Stimulated activated memory B cell treated with anti-CD40 and anti-IgM and Interleukin-4, amounts not matched to agents 10 μg/mL and 1 μg/mL and 100 μg/mL, for 72 hours (primary cell): ENCODE measurements at regions not wholly inside any gene's neighbourhood (a gene's known extent, or its start where the extent isn't known, plus 50 kb on each side); places are given as distances from the start of the nearest gene placed in this dataset.
A peak's percentile ranks its signal among the peaks of the same experiment; 100 is the strongest.

Source experiments
- ATAC-seq: fragments of 150-1000 bp; cut with Tn5 transposase; 2 replicates; pipeline ENCODE4 v1.10.0; 2021
- H3K27ac Mint-ChIP-seq: one replicate; pipeline ENCODE4 v1.8.0; 2022; ENCODE audit warnings: mild to moderate bottlenecking, mixed read lengths
- H3K27me3 Mint-ChIP-seq: one replicate; pipeline ENCODE4 v1.8.0; 2022; ENCODE audit warnings: mixed read lengths
- H3K36me3 Mint-ChIP-seq: one replicate; pipeline ENCODE4 v1.8.0; 2022; ENCODE audit warnings: mixed read lengths
- H3K4me1 Mint-ChIP-seq: one replicate; pipeline ENCODE4 v1.8.0; 2022; ENCODE audit warnings: mixed read lengths
- H3K4me3 Mint-ChIP-seq: one replicate; pipeline ENCODE4 v1.8.0; 2022; ENCODE audit warnings: mild to moderate bottlenecking, moderate library complexity, mixed read lengths
- H3K9me3 Mint-ChIP-seq: one replicate; pipeline ENCODE4 v1.8.0; 2022; ENCODE audit warnings: mixed read lengths

DNA sequence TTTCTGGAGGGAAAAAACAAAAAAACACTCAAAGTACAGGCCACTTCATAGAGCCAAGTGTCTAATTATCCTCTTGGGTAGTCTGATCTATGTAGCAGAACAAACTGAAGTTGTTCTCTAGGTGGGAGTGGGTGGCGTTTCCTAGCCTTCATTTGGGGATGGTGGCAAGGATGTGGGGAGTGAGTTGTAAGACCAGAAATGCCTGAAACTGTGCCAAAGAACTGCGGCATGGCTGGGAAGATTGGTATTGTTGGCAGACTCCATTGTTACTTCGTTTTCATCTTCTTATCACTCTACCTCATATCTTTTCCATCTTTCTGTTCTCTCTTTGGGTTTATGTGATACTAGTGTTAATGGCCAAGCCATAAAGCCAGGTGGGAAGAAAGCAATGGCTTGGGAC, 177.3 kb upstream of the DDHD1 start:
- Mint-ChIP-seq H3K27ac (no peak overlapping the region), H3K36me3 (no peaks in the 10 kb centered on the region), H3K9me3 (no peaks in the 10 kb centered on the region), H3K4me3 (no peak overlapping the region), H3K4me1 (no peaks in the 10 kb centered on the region), H3K27me3 (no peaks in the 10 kb centered on the region)
- ATAC-seq = no peak

DNA sequence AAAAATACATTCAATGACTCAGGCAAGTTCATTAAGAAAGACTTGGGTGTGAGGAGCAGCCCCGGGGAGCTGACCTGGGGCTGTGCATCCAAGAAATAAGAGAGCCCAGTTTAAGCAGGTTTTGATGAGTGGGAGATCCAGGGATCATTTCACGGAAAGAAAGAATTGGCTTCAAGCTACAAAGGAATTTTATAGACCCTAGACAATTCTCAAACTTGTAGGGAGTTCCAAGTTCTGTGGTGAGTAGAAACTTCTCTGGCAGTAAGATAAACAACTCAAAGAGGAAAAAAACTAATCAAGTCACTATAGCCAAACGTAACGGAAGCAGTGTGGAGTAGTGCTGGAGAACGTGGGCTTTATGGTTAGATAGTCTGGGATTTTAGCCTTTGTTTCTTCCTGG, 175.7 kb upstream of the DDHD1 start:
- Mint-ChIP-seq H3K4me3 (no peak overlapping the region), H3K9me3 (no peaks in the 10 kb centered on the region), H3K27me3 (no peaks in the 10 kb centered on the region), H3K4me1 (no peaks in the 10 kb centered on the region), H3K27ac (no peak overlapping the region), H3K36me3 (no peaks in the 10 kb centered on the region)
- no peak for ATAC-seq

DNA sequence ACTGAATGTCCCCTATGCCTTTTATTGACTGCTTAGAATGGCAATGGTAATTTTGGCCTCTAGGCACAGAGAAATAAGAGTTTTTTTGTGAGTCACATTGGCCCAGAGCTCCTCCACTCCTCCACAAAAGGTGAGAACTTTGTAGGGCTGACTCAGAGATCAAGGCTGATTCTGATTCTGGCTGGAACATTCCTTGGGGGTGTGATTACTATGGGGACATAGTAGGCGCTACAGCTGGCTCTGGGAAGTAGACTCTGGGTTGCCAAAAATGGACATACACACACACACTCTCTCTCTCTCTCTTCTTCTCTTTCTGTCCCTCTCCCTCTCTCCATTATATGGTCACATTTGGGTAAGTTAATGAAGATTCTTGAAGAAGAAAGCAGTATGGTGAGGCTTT, 174.6 kb upstream of the DDHD1 start:
- no peak for ATAC-seq
- H3K27me3 Mint-ChIP-seq = no peaks in the 10 kb centered on the region
- no peaks in the 10 kb centered on the region for H3K9me3 Mint-ChIP-seq

DNA sequence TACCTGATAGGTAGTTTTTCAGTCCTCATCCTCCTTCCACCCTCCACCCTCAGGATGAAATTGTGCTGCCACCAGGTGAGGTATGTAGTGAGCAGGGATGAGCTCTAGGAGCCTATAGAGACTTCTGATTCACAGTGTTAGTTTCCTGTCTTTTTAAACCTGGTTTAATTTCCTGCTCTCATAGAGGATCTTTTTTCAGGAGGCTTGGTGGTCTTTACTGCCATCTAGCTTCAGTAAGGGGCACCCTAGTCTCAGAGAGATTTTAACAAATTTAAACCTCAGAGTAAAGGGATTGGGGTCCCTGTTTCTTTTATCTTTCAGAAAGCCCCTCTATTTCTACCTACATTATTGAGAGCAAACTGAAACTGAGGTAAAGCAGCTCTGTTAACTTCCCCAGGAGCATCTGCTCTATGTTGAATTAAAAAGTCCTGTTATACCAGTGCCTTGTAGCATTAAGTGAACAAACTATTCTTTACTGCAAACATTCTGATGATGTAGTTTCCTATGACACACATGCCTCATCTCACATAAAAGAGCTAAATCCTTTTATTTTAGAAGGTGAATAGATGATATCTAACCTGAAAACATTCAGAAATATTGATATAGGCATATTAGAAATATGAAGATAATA, 172.2 kb upstream of the DDHD1 start:
- no peak for ATAC-seq
- H3K27me3 Mint-ChIP-seq = no peaks in the 10 kb centered on the region
- H3K4me3 Mint-ChIP-seq = no peak overlapping the region
- H3K9me3 Mint-ChIP-seq = no peaks in the 10 kb centered on the region
- peaks cover 6% of the 10 kb centered on the region for H3K36me3 Mint-ChIP-seq
- no peak overlapping the region for H3K27ac Mint-ChIP-seq
- no peaks in the 10 kb centered on the region for H3K4me1 Mint-ChIP-seq

More for the DNA sequence above, 174.6 kb upstream of the DDHD1 start:
- no peaks in the 10 kb centered on the region for H3K36me3 Mint-ChIP-seq
- H3K4me3 Mint-ChIP-seq = no peak overlapping the region
- no peak overlapping the region for H3K27ac Mint-ChIP-seq
- H3K4me1 Mint-ChIP-seq = no peaks in the 10 kb centered on the region

DNA sequence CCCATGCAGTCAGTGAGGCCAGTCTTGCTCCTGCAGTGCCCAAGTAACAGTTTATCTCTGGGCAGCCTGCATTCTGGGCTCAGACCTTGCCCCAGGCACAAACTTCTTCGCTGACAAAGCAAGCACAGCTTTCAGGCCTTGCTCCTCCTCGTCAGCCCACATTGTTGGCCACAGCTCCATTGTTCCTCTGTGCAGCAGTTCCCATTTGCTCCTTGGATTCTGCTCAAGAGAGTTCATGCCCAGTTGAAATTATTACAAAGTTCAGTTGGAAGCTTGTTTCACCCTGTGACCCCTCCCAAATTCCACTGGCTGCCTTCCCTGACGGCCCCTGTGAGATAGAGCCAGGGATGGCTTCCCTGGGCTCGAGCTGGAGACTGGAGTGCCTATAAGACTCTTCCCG, 163.4 kb upstream of the DDHD1 start:
- Mint-ChIP-seq H3K27ac (no peak overlapping the region), H3K4me1 (no peaks in the 10 kb centered on the region), H3K9me3 (peaks cover 10% of the 10 kb centered on the region), H3K36me3 (peaks cover 20% of the 10 kb centered on the region), H3K27me3 (no peaks in the 10 kb centered on the region), H3K4me3 (no peak overlapping the region)
- no peak for ATAC-seq

DNA sequence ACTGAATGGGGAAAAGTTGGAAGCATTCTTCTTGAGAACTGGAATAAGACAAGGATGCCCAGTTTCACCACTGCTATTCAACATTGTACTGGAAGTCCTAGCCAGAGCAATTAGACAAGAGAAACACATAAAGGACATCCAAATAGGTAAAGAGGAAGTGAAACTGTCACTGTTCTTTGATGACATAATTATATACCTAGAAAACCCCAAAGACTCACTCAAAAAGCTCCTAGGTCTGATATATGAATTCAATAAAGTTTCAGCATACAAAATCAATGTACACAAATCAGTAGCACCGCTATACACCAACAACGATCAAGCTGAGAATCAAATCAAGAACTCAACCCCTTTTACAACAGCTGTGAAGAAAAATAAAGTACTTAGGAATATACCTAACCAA, 157.3 kb upstream of the DDHD1 start:
- Mint-ChIP-seq H3K4me1 (peaks cover 13% of the 10 kb centered on the region), H3K27me3 (peaks cover 9% of the 10 kb centered on the region), H3K4me3 (no peak overlapping the region), H3K27ac (no peak overlapping the region), H3K9me3 (peaks cover 9% of the 10 kb centered on the region), H3K36me3 (no peaks in the 10 kb centered on the region)
- peak; percentile 68 for ATAC-seq

DNA sequence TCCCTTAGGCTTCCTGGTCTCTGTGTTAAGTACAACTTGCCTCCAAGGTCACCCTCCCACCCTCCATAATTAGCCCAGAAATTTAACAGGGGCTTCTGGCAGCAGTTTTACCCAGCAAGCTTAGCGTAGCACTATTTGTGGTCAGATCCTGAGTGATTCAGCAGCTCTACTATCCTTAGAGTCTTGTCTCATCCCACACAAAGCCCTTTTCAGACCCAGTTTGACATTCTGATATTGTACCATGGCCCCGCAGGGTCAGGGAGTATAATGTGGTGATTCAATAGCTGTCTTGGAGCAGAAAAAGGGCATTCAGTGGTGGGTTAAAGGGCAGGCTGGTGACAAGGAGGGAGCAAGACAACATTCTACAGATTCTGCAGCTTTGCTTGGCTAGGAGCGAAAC, 153.8 kb upstream of the DDHD1 start:
- no peak overlapping the region for H3K27ac Mint-ChIP-seq
- peaks cover 13% of the 10 kb centered on the region for H3K4me1 Mint-ChIP-seq
- H3K27me3 Mint-ChIP-seq = peaks cover 9% of the 10 kb centered on the region
- H3K9me3 Mint-ChIP-seq = peaks cover 5% of the 10 kb centered on the region
- H3K36me3 Mint-ChIP-seq = no peaks in the 10 kb centered on the region
- no peak for ATAC-seq
- no peak overlapping the region for H3K4me3 Mint-ChIP-seq

DNA sequence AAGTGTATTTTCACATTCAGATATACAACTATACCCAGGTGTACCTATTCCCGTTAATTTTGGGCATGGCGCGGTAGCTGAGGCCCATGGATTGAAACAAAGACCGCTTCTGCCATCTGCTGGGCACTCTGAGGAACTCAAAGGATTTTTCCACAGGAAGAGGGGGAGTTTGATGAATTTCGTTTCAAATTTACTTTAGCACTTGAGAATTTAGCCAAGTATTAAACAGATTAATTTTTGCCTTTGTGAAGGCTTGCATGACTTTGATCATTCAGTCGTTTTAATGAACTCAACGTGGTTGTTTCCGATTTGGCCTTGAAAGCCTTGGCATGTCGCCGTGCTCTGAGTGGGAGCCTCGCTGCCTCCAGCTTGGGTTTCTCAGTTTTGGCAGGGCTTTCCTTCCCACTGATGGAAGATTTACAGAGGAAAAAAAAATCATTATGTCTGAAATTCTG, 153.2 kb upstream of the DDHD1 start:
- H3K4me3 Mint-ChIP-seq = peak overlapping the region; percentile 49
- no peaks in the 10 kb centered on the region for H3K36me3 Mint-ChIP-seq
- H3K27ac Mint-ChIP-seq = no peak overlapping the region
- H3K9me3 Mint-ChIP-seq = peaks cover 2% of the 10 kb centered on the region
- no peak for ATAC-seq
- peaks cover 9% of the 10 kb centered on the region for H3K27me3 Mint-ChIP-seq
- H3K4me1 Mint-ChIP-seq = peaks cover 13% of the 10 kb centered on the region

DNA sequence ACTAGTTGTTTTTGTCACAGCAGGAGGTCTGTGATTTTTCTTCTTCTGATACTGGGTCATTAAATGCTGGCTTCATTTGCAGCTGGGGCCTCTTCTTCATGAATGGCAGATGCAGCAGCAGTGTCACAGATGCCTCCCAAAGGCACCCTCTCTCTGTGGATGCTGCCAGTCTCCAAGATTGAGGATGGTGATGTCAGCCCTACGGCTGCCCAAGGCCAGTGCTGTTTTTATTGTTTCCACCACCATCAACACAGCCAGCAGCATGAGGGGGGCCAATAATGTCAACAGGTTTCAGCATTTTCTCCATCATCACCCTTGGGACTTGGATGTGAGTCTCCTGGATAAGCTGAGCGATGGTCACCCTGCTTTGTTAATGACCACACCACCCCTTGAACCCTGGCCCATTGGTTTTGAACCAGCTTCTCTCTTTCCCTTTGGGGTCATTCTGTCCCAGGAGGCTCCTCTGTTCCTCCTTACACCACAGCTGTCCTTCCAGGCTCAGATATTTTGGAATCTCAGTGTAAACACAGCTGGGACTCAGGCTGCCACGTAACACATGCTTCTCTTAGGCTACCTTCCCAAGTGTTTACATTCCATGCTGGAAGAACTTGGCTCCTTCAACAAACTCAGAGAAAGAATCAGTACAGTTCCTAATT, 151.7 kb upstream of the DDHD1 start:
- no peak overlapping the region for H3K4me3 Mint-ChIP-seq
- H3K36me3 Mint-ChIP-seq = no peaks in the 10 kb centered on the region
- H3K4me1 Mint-ChIP-seq = peaks cover 3% of the 10 kb centered on the region
- no peaks in the 10 kb centered on the region for H3K9me3 Mint-ChIP-seq
- peaks cover 9% of the 10 kb centered on the region for H3K27me3 Mint-ChIP-seq
- no peak overlapping the region for H3K27ac Mint-ChIP-seq
- no peak for ATAC-seq

DNA sequence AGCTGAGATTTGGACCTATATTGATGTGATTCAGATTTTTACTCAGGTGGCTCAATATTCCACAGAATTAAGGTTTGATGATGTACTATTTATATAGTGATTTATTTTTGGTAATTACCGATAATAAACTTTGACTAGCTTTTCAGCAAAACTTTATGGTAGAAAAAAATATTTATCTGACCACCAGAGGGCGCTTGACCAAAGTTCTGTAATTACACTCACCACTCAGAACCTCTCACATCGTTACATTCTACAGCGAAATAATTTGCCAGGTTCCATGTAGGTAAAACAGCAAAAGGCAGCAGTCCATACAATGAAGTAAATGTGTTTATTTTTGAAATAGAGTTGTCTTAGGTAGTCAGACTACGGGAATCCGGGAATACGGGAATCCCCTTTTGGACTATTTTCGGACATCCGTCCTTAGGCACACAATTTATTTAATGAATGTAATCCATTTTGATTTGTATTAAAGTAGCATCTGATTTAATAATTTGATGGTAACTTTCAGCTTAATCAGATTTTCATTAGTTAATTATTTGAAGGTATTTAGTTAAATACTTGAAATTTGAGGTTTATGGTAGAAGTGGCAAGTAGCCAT, 143.0 kb upstream of the DDHD1 start:
- H3K36me3 Mint-ChIP-seq = no peaks in the 10 kb centered on the region
- H3K9me3 Mint-ChIP-seq = no peaks in the 10 kb centered on the region
- no peak for ATAC-seq
- no peaks in the 10 kb centered on the region for H3K27me3 Mint-ChIP-seq
- no peaks in the 10 kb centered on the region for H3K4me1 Mint-ChIP-seq
- no peak overlapping the region for H3K27ac Mint-ChIP-seq
- no peak overlapping the region for H3K4me3 Mint-ChIP-seq

DNA sequence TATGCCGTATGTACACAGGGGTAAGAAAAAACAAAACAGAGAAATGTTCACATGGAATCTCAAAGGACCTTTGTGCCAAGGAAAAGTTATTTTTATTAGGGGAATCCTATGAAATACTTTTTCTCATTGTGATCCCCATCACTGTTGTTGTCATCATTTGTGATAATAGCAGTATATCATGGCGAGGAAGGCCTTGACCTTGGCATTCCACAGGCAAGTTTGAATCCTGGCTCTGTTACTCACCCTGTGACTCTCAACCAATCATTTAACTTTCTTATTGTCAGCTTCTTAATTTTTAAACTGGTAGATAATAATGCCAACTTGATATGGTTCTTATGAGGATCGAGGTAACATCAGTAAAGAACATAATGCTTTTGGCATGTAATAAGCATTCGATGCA, 142.2 kb upstream of the DDHD1 start:
- ATAC-seq = no peak
- Mint-ChIP-seq H3K27me3 (no peaks in the 10 kb centered on the region), H3K4me1 (no peaks in the 10 kb centered on the region), H3K9me3 (no peaks in the 10 kb centered on the region), H3K4me3 (no peak overlapping the region), H3K36me3 (no peaks in the 10 kb centered on the region), H3K27ac (no peak overlapping the region)

DNA sequence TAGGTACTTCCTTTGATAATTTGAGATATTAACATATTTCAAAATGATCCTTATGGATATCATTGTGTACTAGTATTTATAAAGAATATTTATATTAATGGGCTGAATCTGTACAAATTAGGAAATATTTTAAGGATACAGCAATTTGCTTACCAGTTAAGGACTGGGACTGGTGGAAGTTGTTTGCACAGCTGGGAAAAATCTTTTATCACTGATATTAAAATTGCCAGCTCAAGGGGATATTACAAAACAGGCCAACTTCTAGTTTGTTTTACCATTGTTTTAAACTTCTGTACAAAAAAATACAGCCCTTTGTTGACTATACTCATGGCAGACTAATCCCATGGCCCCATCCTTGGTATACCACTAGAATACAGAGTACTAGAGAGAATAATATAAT, 133.2 kb upstream of the DDHD1 start:
- Mint-ChIP-seq H3K27ac (no peak overlapping the region), H3K27me3 (no peaks in the 10 kb centered on the region), H3K36me3 (no peaks in the 10 kb centered on the region), H3K9me3 (no peaks in the 10 kb centered on the region), H3K4me1 (no peaks in the 10 kb centered on the region), H3K4me3 (no peak overlapping the region)
- no peak for ATAC-seq

DNA sequence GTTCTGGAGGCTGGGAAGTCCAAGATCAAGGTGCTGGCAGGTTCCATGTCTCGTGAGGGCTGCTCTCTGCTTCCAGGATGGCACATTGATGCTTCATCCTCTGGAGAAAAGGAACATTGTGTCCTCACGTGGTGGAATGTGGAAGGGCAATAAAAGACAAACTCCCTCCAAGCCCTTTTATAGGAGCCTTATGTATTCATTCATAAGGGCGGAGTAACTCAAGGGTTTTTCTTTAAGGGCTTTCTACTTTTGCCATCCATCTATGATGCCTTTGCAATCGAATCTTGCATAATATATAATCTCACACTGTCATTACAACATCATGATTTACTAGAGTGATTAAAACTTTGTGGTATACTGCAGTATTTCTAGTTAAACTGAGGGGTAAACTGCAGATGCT, 132.7 kb upstream of the DDHD1 start:
- Mint-ChIP-seq H3K36me3 (no peaks in the 10 kb centered on the region), H3K27me3 (no peaks in the 10 kb centered on the region), H3K4me1 (no peaks in the 10 kb centered on the region), H3K4me3 (no peak overlapping the region), H3K27ac (no peak overlapping the region), H3K9me3 (peaks cover 1% of the 10 kb centered on the region)
- no peak for ATAC-seq

DNA sequence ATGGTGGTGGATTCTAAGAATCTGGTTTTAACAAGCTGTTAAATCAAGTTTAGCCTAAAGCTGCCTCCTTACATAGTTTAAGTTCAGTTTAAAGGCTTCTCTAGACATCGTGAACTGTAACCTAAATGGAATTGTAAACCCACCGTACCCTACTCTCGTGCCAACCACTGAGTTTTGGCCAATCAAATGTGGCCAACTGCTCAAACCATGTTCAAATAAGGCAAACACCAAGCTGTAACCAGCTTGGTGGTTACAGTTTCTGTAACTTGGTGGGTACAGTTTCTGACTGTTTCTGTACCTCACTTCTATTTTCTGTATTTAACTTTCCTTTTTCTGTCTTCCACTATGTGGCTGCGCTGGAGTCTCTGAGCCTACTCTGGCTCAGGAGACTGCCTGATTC, 131.9 kb upstream of the DDHD1 start:
- H3K36me3 Mint-ChIP-seq = no peaks in the 10 kb centered on the region

DNA sequence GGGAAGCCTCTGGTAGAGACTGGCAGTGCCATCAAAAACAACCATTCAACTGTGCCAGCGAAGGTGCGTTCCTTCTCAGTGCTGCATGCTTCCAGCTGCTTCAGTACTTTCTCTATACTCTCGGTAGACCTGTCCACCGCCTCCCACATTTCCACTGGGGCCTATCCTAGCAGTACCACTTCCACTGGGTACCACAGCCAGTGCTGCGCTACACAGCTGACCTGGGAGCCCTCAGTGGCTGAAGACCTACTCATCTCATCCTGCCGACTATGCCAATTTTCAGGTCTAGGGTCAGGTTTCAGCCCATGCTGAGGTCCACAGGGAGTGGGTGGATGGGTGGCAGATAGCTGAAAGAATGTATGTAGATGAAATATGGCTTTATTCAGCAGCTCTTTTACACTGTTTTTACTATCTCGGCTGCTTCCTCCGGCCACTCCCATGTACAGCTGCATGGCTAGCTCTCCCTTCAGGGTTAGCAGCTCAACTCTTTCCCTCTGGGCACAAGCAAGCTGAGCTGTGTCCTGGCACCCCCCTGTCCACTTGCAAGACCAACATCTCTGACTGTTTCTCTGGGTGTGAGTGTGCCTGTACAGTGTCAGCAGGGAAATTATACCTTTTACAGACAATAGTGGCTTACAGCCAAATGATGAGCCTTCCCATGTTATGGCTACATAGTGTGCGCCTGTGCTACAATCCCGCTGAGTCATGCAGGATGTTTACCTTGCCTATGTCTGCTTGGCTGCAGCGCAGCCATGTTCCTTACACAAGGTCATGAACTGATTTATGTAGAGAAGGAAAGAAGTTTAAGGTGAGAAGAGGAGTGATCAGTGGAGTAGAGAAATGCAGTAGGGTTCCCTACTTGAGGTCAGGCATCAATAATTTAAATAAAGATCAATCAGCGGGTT, 125.7 kb upstream of the DDHD1 start:
- Mint-ChIP-seq H3K9me3 (peaks cover 18% of the 10 kb centered on the region), H3K4me3 (no peak overlapping the region), H3K36me3 (peaks cover 6% of the 10 kb centered on the region), H3K27me3 (no peaks in the 10 kb centered on the region), H3K4me1 (no peaks in the 10 kb centered on the region), H3K27ac (no peak overlapping the region)
- no peak for ATAC-seq

More for the DNA sequence above, 131.9 kb upstream of the DDHD1 start:
- Mint-ChIP-seq H3K4me3 (no peak overlapping the region), H3K27ac (no peak overlapping the region), H3K9me3 (peaks cover 6% of the 10 kb centered on the region), H3K4me1 (no peaks in the 10 kb centered on the region), H3K27me3 (no peaks in the 10 kb centered on the region)
- no peak for ATAC-seq
